ENCODE measurements at regions not wholly inside any gene's neighbourhood (a gene's known extent, or its start where the extent isn't known, plus 50 kb on each side); places are given as distances from the start of the nearest gene placed in this dataset.

DNA sequence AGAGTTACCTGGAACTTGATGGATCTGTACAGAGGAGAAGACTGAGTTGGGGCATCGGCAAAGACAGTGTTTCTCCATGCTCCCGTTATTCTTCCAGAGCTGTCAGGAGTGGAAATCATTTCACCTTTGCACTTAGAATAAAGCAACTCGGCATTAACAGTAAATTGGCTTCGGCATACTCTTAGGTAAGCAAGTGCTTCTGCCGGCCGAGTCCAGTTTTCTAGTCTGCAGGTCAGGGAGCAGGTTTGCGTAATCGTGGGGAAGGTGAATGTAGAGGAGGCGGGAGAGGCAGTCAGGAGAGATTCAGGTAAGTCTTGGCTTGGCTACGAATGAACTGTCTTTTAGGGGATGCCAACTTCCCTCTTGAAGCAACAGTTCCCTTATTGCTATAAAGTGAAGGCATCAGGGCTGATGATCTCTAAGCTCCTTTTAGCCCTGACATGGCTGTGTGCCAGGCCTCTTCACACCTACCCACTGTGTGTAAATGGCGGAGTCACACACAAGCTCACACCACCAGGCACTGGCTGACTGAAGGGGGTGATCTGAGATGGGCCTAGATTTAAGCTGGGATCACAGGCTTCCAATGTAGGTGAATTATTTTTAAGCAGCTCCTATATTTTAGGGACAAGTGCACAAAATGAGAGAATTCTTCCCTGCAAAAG, 127.1 kb downstream of the GATA3 start:
- H3K4me1 Mint-ChIP-seq: peaks cover 14% of the 10 kb centered on the region
- intact Hi-C loops (cut with micrococcal nuclease): loop anchor here (2.0 to 5.0 kb wide), 2 partner anchors 45 to 46 kb away; no protein-coding TSS in a partner anchor
- peaks cover 15% of the 10 kb centered on the region for H3K27me3 Mint-ChIP-seq

DNA sequence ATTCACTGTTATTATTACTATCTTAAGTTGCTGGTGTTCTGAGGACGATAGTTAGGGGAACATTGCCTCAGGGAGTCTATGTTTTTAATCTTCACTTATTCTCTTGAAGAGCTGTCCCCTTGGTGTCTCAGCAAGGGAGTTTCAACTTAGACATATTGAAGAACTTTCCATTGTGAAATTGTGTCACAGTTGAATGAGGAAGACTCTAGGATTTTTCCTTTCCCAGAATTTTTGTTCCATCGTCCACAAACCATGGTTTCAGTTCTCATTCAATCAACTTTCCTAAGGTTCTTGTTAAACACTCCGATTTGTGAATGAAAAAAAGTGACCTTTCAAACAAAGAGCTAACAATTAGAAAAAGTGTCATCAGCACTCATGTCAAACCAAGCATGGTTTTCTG, 128.3 kb downstream of the GATA3 start:
- Mint-ChIP-seq H3K36me3 (ENCODE audit: low read depth) (no peaks in the 10 kb centered on the region), H3K27me3 (peaks cover 15% of the 10 kb centered on the region), H3K9me3 (peaks cover under 1% of the 10 kb centered on the region), H3K27ac (no peak overlapping the region), H3K4me3 (no peak overlapping the region), H3K4me1 (peaks cover 14% of the 10 kb centered on the region)
- intact Hi-C loops (cut with micrococcal nuclease): loop anchor here (2.0 to 5.0 kb wide), 2 partner anchors 44 to 46 kb away; no protein-coding TSS in a partner anchor
- DNase-seq: no peak

More for the DNA sequence above, 127.1 kb downstream of the GATA3 start:
- H3K9me3 Mint-ChIP-seq: peaks cover 4% of the 10 kb centered on the region
- no peak overlapping the region for H3K27ac Mint-ChIP-seq
- DNase-seq: no peak
- H3K36me3 Mint-ChIP-seq (ENCODE audit: low read depth): no peaks in the 10 kb centered on the region
- no peak overlapping the region for H3K4me3 Mint-ChIP-seq

- Mint-ChIP-seq H3K4me3 (peak overlapping the region; percentile 14), H3K27ac (no peak overlapping the region), H3K9me3 (peaks cover 4% of the 10 kb centered on the region), H3K4me1 (peaks cover 17% of the 10 kb centered on the region), H3K36me3 (ENCODE audit: low read depth) (peaks cover 2% of the 10 kb centered on the region), H3K27me3 (peaks cover 17% of the 10 kb centered on the region)
- peak; percentile 72 for DNase-seq
- intact Hi-C loops (cut with micrococcal nuclease): loop anchor here (2.0 to 5.0 kb wide), 2 partner anchors 44 to 46 kb away; no protein-coding TSS in a partner anchor
Observed at GRCh38 chr10:8183241-8183704, 128.8 kb downstream of the GATA3 start.

GRCh38 chr10:8187171-8187666, 132.7 kb downstream of the GATA3 start:
- H3K27ac Mint-ChIP-seq: no peak overlapping the region
- H3K4me3 Mint-ChIP-seq: no peak overlapping the region
- DNase-seq: no peak
- intact Hi-C loops (cut with micrococcal nuclease): no loop called here
- peaks cover 28% of the 10 kb centered on the region for H3K4me1 Mint-ChIP-seq
- H3K9me3 Mint-ChIP-seq: peaks cover 16% of the 10 kb centered on the region
- H3K27me3 Mint-ChIP-seq: peaks cover 18% of the 10 kb centered on the region
- H3K36me3 Mint-ChIP-seq (ENCODE audit: low read depth): peaks cover 6% of the 10 kb centered on the region

DNA sequence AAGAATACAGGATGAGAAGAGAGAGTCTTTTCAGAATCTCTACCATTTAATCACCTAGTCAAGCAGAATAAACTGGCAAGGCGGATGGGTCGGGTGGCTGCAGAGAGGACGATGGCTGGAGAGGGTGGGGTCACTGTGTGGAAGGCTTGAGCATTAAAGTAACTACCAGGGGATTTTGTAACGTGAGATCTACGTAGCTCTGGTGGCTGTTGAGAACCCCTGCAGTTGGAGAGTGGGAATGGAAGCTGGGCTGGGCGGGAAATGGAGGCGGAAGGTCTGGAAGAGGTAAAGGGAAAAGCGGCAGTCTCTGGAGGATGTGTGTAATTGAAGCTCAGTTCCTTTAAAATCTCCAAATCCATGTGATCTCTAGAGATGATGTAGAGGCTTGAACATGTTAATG, 135.0 kb downstream of the GATA3 start:
- DNase-seq: no peak
- Mint-ChIP-seq H3K27ac (no peak overlapping the region), H3K9me3 (peaks cover 16% of the 10 kb centered on the region), H3K27me3 (peaks cover 18% of the 10 kb centered on the region), H3K36me3 (ENCODE audit: low read depth) (peaks cover 6% of the 10 kb centered on the region), H3K4me1 (peaks cover 14% of the 10 kb centered on the region), H3K4me3 (no peak overlapping the region)
- intact Hi-C loops (cut with micrococcal nuclease): no loop called here

DNA sequence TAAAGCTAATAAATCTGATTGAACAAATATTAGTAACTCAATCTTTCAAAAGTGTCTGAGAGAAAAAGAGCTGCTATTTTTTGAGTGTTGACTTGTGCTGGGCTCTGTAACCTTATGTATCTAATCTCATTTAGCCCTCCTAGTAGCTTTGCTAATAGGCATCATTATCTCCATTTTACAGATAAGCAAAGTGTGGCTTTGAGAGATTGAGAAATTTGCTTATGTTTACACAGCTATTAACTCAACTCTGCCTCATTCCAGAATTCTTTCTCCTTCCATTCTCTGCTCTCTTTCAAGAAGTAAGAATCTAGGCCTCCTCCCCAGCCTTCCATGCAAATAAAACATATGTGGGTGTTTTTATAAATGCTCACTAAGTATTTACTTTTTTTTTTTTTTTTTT, 137.8 kb downstream of the GATA3 start:
- Mint-ChIP-seq H3K4me1 (peaks cover 14% of the 10 kb centered on the region), H3K27ac (no peak overlapping the region), H3K9me3 (peaks cover 16% of the 10 kb centered on the region), H3K4me3 (no peak overlapping the region), H3K36me3 (ENCODE audit: low read depth) (peaks cover 6% of the 10 kb centered on the region), H3K27me3 (peaks cover 15% of the 10 kb centered on the region)
- intact Hi-C loops (cut with micrococcal nuclease): no loop called here
- no peak for DNase-seq

DNA sequence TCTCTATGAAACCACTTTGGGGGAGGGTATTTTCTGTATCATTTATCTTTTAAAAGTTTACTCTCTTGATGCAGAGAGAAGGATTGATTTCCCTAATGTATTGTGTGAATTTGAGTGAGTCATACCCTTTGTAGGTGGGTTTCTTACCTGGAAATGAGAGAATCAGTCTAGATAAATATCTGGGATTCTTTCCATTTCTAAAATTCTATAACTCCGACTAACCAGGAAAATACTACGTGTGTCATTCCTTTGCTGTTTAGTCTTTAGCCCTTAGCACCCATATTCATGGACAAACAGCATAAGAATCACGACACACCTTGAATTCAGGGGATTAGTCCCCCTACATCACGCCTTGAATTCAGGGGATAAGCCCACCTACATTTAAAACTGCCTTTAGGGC, 139.1 kb downstream of the GATA3 start:
- Mint-ChIP-seq H3K27me3 (peaks cover 11% of the 10 kb centered on the region), H3K36me3 (ENCODE audit: low read depth) (peaks cover 2% of the 10 kb centered on the region), H3K9me3 (peaks cover 10% of the 10 kb centered on the region), H3K27ac (no peak overlapping the region), H3K4me1 (peaks cover 9% of the 10 kb centered on the region), H3K4me3 (no peak overlapping the region)
- DNase-seq: no peak
- intact Hi-C loops (cut with micrococcal nuclease): no loop called here

DNA sequence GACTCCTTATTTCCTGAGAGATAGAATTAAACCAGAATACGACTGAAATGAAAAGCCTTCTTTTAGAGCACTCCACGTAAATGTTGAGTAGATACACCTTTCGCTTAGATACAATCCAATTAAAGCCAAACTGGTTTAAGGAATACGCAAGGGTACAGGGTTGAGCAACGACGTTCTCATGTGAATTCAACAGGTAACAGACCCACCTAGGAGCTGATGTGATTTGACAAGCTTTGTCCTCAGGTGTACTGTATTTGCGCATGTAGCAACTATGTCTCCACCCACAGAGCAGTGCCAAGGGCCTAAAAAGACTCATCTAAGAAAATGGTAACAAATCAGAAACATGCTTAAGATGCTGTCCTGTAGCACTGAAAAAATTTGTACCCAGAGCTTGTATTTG, 139.6 kb downstream of the GATA3 start:
- intact Hi-C loops (cut with micrococcal nuclease): no loop called here
- H3K27ac Mint-ChIP-seq: no peak overlapping the region
- no peak for DNase-seq
- peaks cover 8% of the 10 kb centered on the region for H3K9me3 Mint-ChIP-seq
- H3K4me3 Mint-ChIP-seq: no peak overlapping the region
- H3K4me1 Mint-ChIP-seq: peaks cover 6% of the 10 kb centered on the region
- peaks cover 2% of the 10 kb centered on the region for H3K36me3 Mint-ChIP-seq (ENCODE audit: low read depth)
- peaks cover 10% of the 10 kb centered on the region for H3K27me3 Mint-ChIP-seq

DNA sequence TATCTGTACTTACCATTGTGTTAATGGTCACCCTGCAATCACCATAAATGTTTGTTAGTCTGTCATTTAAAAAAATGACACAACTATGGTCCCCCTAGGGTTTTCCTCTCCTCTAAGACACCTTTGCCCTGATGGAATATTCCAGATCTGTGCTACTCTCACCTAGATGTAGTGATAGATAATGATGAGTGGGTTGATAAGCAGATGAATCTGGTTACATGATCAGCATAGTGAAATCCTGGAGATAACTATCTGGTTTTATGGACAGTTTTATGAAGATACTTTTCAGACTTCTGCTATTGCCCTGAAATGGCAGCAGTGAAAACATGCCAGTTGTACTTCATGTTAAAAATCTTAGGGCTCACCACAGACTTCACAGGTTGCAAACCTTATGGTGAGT, 152.4 kb downstream of the GATA3 start:
- intact Hi-C loops (cut with micrococcal nuclease): no loop called here
- Mint-ChIP-seq H3K27ac (no peak overlapping the region), H3K27me3 (peaks cover 6% of the 10 kb centered on the region), H3K4me1 (peaks cover 4% of the 10 kb centered on the region), H3K4me3 (no peak overlapping the region), H3K9me3 (peaks cover 18% of the 10 kb centered on the region), H3K36me3 (ENCODE audit: low read depth) (peaks cover 4% of the 10 kb centered on the region)
- DNase-seq: no peak

DNA sequence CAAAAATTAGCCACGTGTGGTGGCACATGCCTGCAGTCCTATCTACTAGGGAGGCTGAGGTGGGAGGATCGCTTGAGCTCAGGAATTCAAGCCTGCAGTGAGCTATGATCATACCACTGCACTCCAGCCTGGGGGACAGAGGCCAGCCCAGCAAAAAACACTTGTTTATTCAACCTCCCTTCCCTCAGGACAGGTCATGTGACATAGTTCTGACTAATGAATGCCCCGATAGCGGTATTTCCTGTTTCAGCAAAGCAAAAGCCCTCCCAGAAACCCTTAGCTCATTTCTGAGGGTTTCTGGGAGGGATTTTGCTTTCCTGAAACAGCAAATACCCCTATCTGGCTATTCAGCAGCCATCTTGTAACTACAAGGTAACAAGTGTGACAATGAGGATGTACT, 157.1 kb downstream of the GATA3 start:
- H3K27ac Mint-ChIP-seq: no peak overlapping the region
- H3K27me3 Mint-ChIP-seq: peaks cover 2% of the 10 kb centered on the region
- intact Hi-C loops (cut with micrococcal nuclease): no loop called here
- DNase-seq: no peak
- peaks cover 2% of the 10 kb centered on the region for H3K36me3 Mint-ChIP-seq (ENCODE audit: low read depth)
- H3K9me3 Mint-ChIP-seq: peaks cover 32% of the 10 kb centered on the region
- peaks cover 12% of the 10 kb centered on the region for H3K4me1 Mint-ChIP-seq
- H3K4me3 Mint-ChIP-seq: no peak overlapping the region

DNA sequence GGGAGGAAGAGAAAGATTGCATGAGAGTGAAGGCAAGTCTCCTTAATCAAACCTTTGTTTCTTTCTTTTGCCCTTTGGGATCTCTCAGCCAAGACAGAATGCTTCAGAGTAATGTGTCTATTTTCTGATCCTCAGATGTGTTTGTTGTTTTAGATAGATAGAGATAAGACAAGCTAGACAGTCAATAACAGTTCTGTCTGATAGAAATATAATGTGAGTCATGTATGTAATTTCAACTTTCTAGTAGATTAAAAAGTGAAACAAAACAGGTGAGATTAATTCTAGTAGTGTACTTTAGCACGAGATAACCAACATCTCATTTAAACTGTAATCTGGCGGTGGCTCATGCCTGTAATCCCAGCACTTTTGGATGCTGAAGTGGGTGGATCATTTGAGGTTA, 159.2 kb downstream of the GATA3 start:
- no peaks in the 10 kb centered on the region for H3K27me3 Mint-ChIP-seq
- peaks cover 24% of the 10 kb centered on the region for H3K9me3 Mint-ChIP-seq
- H3K4me1 Mint-ChIP-seq: peaks cover 8% of the 10 kb centered on the region
- intact Hi-C loops (cut with micrococcal nuclease): no loop called here
- H3K36me3 Mint-ChIP-seq (ENCODE audit: low read depth): peaks cover 2% of the 10 kb centered on the region
- no peak overlapping the region for H3K4me3 Mint-ChIP-seq
- H3K27ac Mint-ChIP-seq: no peak overlapping the region
- no peak for DNase-seq

- H3K4me1 Mint-ChIP-seq: peaks cover 8% of the 10 kb centered on the region
- H3K4me3 Mint-ChIP-seq: no peak overlapping the region
- H3K36me3 Mint-ChIP-seq (ENCODE audit: low read depth): peaks cover 2% of the 10 kb centered on the region
- H3K27me3 Mint-ChIP-seq: no peaks in the 10 kb centered on the region
- peaks cover 24% of the 10 kb centered on the region for H3K9me3 Mint-ChIP-seq
- no peak overlapping the region for H3K27ac Mint-ChIP-seq
- intact Hi-C loops (cut with micrococcal nuclease): no loop called here
- no peak for DNase-seq
Observed at GRCh38 chr10:8214587-8214986, 160.1 kb downstream of the GATA3 start.

GRCh38 chr10:8216893-8217292, 162.4 kb downstream of the GATA3 start:
- H3K27ac Mint-ChIP-seq: no peak overlapping the region
- peaks cover 8% of the 10 kb centered on the region for H3K4me1 Mint-ChIP-seq
- H3K4me3 Mint-ChIP-seq: no peak overlapping the region

DNA sequence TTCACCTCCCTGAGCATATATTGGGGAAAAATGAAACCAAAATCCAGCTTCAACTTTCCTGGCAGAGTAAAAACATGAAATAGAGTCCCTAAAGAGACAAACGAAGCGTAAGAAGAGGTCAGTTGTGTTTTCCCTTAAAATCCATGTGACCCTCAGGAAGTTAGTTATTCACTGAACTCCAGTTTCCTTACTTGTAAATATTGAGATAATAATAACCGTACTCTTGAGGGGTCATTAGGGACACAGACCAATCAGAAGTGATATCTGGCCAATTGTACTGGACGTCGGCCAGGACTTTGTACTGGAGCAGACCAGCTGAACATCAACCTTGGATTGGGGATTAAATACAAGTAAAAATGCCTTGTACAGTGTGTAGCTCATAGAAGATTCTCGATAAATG, 167.0 kb downstream of the GATA3 start:
- no peak overlapping the region for H3K27ac Mint-ChIP-seq

More at GRCh38 chr10:8216893-8217292, 162.4 kb downstream of the GATA3 start:
- Mint-ChIP-seq H3K9me3 (peaks cover 17% of the 10 kb centered on the region), H3K27me3 (peaks cover under 1% of the 10 kb centered on the region), H3K36me3 (ENCODE audit: low read depth) (peaks cover 2% of the 10 kb centered on the region)
- DNase-seq: no peak
- intact Hi-C loops (cut with micrococcal nuclease): no loop called here

More for the DNA sequence above, 167.0 kb downstream of the GATA3 start:
- Mint-ChIP-seq H3K9me3 (peaks cover 6% of the 10 kb centered on the region), H3K36me3 (ENCODE audit: low read depth) (peaks cover 2% of the 10 kb centered on the region), H3K4me1 (peaks cover 6% of the 10 kb centered on the region), H3K4me3 (no peak overlapping the region), H3K27me3 (peaks cover 4% of the 10 kb centered on the region)
- no peak for DNase-seq
- intact Hi-C loops (cut with micrococcal nuclease): no loop called here

Data from activated CD4-positive, alpha-beta T cell treated with anti-CD3 and anti-CD28 coated beads, Interleukin-2, amount 10 ng/mL, durations not matched to agents 24 days and 14 days (primary cell).